ENCODE measurements at regions not wholly inside any gene's neighbourhood (a gene's known extent, or its start where the extent isn't known, plus 50 kb on each side); places are given as distances from the start of the nearest gene placed in this dataset.

- TF ChIP-seq CTCF (conservative IDR thresholded peaks at IDR 0.05): no peak
- TF ChIP-seq EZH2 (IDR thresholded peaks at IDR 0.05; ENCODE audit: low read depth): no peak
Observed at GRCh38 chr3:139104062-139104461, 59.4 kb upstream of the PRR23C start.

All from PC-9 (cell line).